Liver (tissue), 8 donors: ENCODE measurements at regions not wholly inside any gene's neighbourhood (a gene's known extent, or its start where the extent isn't known, plus 50 kb on each side); places are given as distances from the start of the nearest gene placed in this dataset.

ENCODE experiments used
- DNase-seq: peaks from one replicate; pipeline ENCODE4 v3.0.0-alpha.2; 2017; ENCODE audit warnings: low spot score
- H3K27ac ChIP-seq, 2 donors: one replicate each; pipeline ENCODE4 v1.7.0; 2013; ENCODE audit warnings: inconsistent platforms in 2 of 2, low read length in 2 of 2, control low read depth in 1 of 2, low read depth in 1 of 2, mild to moderate bottlenecking in 1 of 2
- H3K27me3 ChIP-seq, 4 donors: one replicate each; pipeline versions ENCODE4 v1.6.1 to v1.7.0; 2013; ENCODE audit warnings: low read length in 3 of 4, inconsistent platforms in 1 of 4, mild to moderate bottlenecking in 1 of 4, moderate library complexity in 1 of 4; ENCODE audit not compliant: control insufficient read depth in 4 of 4, insufficient read depth in 4 of 4
- H3K36me3 ChIP-seq, 4 donors: one replicate each; pipeline versions ENCODE4 v1.6.1 to v1.7.0; 2013; ENCODE audit warnings: low read length in 3 of 4, mild to moderate bottlenecking in 3 of 4, low read depth in 1 of 4, moderate library complexity in 1 of 4; ENCODE audit not compliant: control insufficient read depth in 4 of 4, insufficient read depth in 3 of 4
- H3K4me1 ChIP-seq, 4 donors: one replicate each; pipeline versions ENCODE4 v1.6.1 to v1.7.0; 2013; ENCODE audit warnings: low read length in 3 of 4, mild to moderate bottlenecking in 3 of 4, moderate library complexity in 1 of 4; ENCODE audit not compliant: control insufficient read depth in 4 of 4, insufficient read depth in 4 of 4
- H3K4me3 ChIP-seq, 3 donors: one replicate each; pipeline versions ENCODE4 v1.6.1 to v1.7.0; 2013; ENCODE audit warnings: low read length in 3 of 3, control low read depth in 1 of 3, low read depth in 1 of 3, mild to moderate bottlenecking in 1 of 3
- H3K9ac ChIP-seq, 2 donors: one replicate each; pipeline ENCODE4 v1.7.0; 2013; ENCODE audit warnings: low read length in 2 of 2, mild to moderate bottlenecking in 2 of 2, moderate library complexity in 2 of 2, control low read depth in 1 of 2, low read depth in 1 of 2
- H3K9me3 ChIP-seq, 4 donors: one replicate each; pipeline versions ENCODE4 v1.6.1 to v1.7.0; 2013; ENCODE audit warnings: low read length in 3 of 4; ENCODE audit not compliant: control insufficient read depth in 4 of 4
- EGR1 ChIP-seq, 2 donors: IDR thresholded peaks; 2 replicates each; pipeline ENCODE4 v1.6.1; 2016 to 2018; ENCODE audit warnings: antibody characterized with exemption in 2 of 2, low read depth in 2 of 2
- FOXA1 ChIP-seq: IDR thresholded peaks from 2 replicates; pipeline ENCODE4 v1.6.1; 2016; ENCODE audit warnings: antibody characterized with exemption
- FOXA2 ChIP-seq: IDR thresholded peaks from 2 replicates; pipeline ENCODE4 v1.6.1; 2016; ENCODE audit warnings: antibody characterized with exemption
- GABPA ChIP-seq, 2 donors: IDR thresholded peaks in 1 of 2; conservative IDR thresholded peaks in 1 of 2; 2 replicates each; pipeline ENCODE4 v1.6.1; 2016; ENCODE audit warnings: antibody characterized with exemption in 2 of 2, mild to moderate bottlenecking in 1 of 2, moderate library complexity in 1 of 2
- HNF4A ChIP-seq, 2 donors: conservative IDR thresholded peaks; 2 replicates each; pipeline ENCODE4 v1.6.1; 2016; ENCODE audit warnings: antibody characterized with exemption in 2 of 2, mild to moderate bottlenecking in 2 of 2
- HNF4G ChIP-seq: IDR thresholded peaks from 2 replicates; pipeline ENCODE4 v1.6.1; 2016; ENCODE audit warnings: antibody characterized with exemption
- JUND ChIP-seq, 2 donors: IDR thresholded peaks; 2 replicates each; pipeline ENCODE4 v1.6.1; 2016; ENCODE audit warnings: antibody characterized with exemption in 2 of 2
- NR2F2 ChIP-seq: IDR thresholded peaks from 2 replicates; pipeline ENCODE4 v1.6.1; 2016; ENCODE audit warnings: antibody characterized with exemption
- RAD21 ChIP-seq, 2 donors: IDR thresholded peaks; 2 replicates each; pipeline ENCODE4 v1.6.1; 2016; ENCODE audit warnings: antibody characterized with exemption in 2 of 2, mild to moderate bottlenecking in 2 of 2
- RXRA ChIP-seq, 2 donors: IDR thresholded peaks; 2 replicates each; pipeline ENCODE4 v1.6.1; 2017 to 2018; ENCODE audit warnings: antibody characterized with exemption in 2 of 2, mild to moderate bottlenecking in 1 of 2
- SP1 ChIP-seq: IDR thresholded peaks from 2 replicates; pipeline ENCODE4 v1.6.1; 2018; ENCODE audit warnings: antibody characterized with exemption, mild to moderate bottlenecking
- TAF1 ChIP-seq: conservative IDR thresholded peaks from 2 replicates; pipeline ENCODE4 v1.6.1; 2016; ENCODE audit warnings: antibody characterized with exemption, mild to moderate bottlenecking
- YY1 ChIP-seq: IDR thresholded peaks from 2 replicates; pipeline ENCODE4 v1.6.1; 2016; ENCODE audit warnings: antibody characterized with exemption, mild to moderate bottlenecking
- WGBS: extraction: QIAGEN DNeasy Blood & Tissue Kit; methylation state at CpG from one replicate; pipeline ENCODE4 v1.1.7; 2013; 5-methylcytosine and 5-hydroxymethylcytosine counted together
- TF ChIP-seq, protein P1 (sequence below): fragments of 150-350 bp; IDR thresholded peaks from 2 replicates; pipeline ENCODE4 v1.5.1; 2017; ENCODE audit warnings: improper control_type of control experiment, low read depth, low read length; ENCODE audit not compliant: missing input control
- TF ChIP-seq, protein P2 (sequence below): IDR thresholded peaks from 2 replicates; pipeline ENCODE4 v1.6.1; 2016; ENCODE audit warnings: antibody characterized with exemption
- TF ChIP-seq, protein P3 (sequence below): IDR thresholded peaks from 2 replicates; pipeline ENCODE4 v1.6.1; 2016; ENCODE audit warnings: antibody characterized with exemption
- TF ChIP-seq, protein P4 (sequence below): IDR thresholded peaks from 2 replicates; pipeline ENCODE4 v1.6.1; 2016; ENCODE audit warnings: antibody characterized with exemption, mild to moderate bottlenecking
- TF ChIP-seq, protein P5 (sequence below): IDR thresholded peaks from 2 replicates; pipeline ENCODE4 v1.6.1; 2016; ENCODE audit warnings: antibody characterized with exemption
- donor health status: healthy.
- donor health status: healthy.
- donor health status: healthy.
- donor health status: healthy.
- donor health status: healthy.

DNA sequence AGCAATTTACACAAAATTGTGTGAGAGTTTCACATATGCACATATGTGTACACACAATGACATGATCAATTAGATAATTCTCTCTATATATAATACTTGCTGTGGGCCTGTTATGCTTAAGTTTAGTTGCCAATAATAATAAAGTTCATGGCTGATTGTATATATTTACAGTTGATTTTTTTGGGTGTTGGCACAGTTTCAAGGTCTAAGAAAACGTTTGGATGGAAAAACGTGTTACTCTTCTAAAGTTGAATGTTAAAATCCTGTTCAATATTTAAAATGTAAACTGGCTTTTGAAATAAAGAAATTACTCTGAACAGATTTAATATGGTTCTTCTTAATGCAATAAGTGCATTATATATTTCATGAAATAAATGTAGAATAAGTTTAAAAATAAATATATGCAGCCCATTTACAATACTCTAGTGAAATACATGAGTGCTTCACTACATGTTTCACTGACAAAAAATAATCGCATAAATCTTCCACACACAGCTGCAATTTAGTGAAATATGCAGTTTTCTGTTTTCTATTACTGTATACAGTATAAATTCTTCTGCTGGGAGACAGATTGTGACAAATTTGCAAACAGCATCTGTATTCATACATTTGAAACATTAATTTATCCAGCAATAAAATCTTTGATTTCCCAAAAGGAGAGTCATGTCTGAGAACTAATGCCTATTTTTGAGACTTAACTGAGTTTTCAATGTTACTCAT lies 586.9 kb upstream of the KLHL1 start:
- 46% methylated on average over 3 of the region's 3 CpGs for WGBS
- no peaks in the 10 kb centered on the region for H3K36me3 ChIP-seq

DNA sequence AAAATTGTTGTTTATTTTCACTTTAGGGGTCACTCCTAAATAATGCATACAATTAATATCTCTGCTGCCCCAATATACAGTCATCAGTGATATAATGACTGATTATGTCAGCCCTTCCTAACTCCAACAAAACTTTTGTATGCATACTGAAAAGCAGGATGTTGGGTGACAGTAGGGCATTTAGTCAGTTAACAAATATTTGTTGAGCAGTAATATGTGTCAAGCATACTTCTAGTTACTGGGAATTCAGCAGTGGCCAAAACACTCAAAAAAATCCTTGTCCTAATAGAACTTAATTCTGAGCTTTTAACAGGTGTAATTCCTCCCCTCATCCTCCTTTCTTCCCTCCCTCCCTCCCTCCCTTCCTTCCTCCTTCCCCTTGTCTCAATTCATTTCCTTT lies 560.7 kb upstream of the KLHL1 start:
- Histone ChIP-seq H3K9me3 (no peaks in the 10 kb centered on the region), H3K27ac (no peak overlapping the region), H3K36me3 (no peaks in the 10 kb centered on the region), H3K9ac (no peak overlapping the region), H3K4me3 (no peak overlapping the region), H3K4me1 (no peaks in the 10 kb centered on the region), H3K27me3 (no peaks in the 10 kb centered on the region)
- no peak for DNase-seq
- TF ChIP-seq HNF4G (no peak), NR2F2 (no peak), FOXA1 (no peak), RAD21 (IDR thresholded peaks at IDR 0.05) (no peak), TAF1 (no peak), FOXA2 (no peak), EGR1 (IDR thresholded peaks at IDR 0.05; ENCODE audit: low read depth in 2 of 2) (no peak), YY1 (no peak), RXRA (IDR thresholded peaks at IDR 0.05) (no peak), SP1 (no peak), JUND (IDR thresholded peaks at IDR 0.05) (no peak), GABPA (IDR thresholded peaks at IDR 0.05 in 1 of 2, conservative IDR thresholded peaks at IDR 0.05 in 1 of 2) (no peak)
- TF ChIP-seq, protein P1, sequence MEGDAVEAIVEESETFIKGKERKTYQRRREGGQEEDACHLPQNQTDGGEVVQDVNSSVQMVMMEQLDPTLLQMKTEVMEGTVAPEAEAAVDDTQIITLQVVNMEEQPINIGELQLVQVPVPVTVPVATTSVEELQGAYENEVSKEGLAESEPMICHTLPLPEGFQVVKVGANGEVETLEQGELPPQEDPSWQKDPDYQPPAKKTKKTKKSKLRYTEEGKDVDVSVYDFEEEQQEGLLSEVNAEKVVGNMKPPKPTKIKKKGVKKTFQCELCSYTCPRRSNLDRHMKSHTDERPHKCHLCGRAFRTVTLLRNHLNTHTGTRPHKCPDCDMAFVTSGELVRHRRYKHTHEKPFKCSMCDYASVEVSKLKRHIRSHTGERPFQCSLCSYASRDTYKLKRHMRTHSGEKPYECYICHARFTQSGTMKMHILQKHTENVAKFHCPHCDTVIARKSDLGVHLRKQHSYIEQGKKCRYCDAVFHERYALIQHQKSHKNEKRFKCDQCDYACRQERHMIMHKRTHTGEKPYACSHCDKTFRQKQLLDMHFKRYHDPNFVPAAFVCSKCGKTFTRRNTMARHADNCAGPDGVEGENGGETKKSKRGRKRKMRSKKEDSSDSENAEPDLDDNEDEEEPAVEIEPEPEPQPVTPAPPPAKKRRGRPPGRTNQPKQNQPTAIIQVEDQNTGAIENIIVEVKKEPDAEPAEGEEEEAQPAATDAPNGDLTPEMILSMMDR: no peak
- TF ChIP-seq, protein P2, sequence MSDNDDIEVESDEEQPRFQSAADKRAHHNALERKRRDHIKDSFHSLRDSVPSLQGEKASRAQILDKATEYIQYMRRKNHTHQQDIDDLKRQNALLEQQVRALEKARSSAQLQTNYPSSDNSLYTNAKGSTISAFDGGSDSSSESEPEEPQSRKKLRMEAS: no peak
- TF ChIP-seq, protein P3, sequence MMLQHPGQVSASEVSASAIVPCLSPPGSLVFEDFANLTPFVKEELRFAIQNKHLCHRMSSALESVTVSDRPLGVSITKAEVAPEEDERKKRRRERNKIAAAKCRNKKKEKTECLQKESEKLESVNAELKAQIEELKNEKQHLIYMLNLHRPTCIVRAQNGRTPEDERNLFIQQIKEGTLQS: no peak
- TF ChIP-seq, protein P4, sequence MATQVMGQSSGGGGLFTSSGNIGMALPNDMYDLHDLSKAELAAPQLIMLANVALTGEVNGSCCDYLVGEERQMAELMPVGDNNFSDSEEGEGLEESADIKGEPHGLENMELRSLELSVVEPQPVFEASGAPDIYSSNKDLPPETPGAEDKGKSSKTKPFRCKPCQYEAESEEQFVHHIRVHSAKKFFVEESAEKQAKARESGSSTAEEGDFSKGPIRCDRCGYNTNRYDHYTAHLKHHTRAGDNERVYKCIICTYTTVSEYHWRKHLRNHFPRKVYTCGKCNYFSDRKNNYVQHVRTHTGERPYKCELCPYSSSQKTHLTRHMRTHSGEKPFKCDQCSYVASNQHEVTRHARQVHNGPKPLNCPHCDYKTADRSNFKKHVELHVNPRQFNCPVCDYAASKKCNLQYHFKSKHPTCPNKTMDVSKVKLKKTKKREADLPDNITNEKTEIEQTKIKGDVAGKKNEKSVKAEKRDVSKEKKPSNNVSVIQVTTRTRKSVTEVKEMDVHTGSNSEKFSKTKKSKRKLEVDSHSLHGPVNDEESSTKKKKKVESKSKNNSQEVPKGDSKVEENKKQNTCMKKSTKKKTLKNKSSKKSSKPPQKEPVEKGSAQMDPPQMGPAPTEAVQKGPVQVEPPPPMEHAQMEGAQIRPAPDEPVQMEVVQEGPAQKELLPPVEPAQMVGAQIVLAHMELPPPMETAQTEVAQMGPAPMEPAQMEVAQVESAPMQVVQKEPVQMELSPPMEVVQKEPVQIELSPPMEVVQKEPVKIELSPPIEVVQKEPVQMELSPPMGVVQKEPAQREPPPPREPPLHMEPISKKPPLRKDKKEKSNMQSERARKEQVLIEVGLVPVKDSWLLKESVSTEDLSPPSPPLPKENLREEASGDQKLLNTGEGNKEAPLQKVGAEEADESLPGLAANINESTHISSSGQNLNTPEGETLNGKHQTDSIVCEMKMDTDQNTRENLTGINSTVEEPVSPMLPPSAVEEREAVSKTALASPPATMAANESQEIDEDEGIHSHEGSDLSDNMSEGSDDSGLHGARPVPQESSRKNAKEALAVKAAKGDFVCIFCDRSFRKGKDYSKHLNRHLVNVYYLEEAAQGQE: no peak

More for the DNA sequence above, 586.9 kb upstream of the KLHL1 start:
- no peak overlapping the region for H3K9ac ChIP-seq
- TF ChIP-seq, protein P1: no peak
- TF ChIP-seq FOXA1 (no peak), HNF4A (conservative IDR thresholded peaks at IDR 0.05) (no peak), HNF4G (no peak), GABPA (IDR thresholded peaks at IDR 0.05 in 1 of 2, conservative IDR thresholded peaks at IDR 0.05 in 1 of 2) (no peak), RAD21 (IDR thresholded peaks at IDR 0.05) (no peak), JUND (IDR thresholded peaks at IDR 0.05) (no peak), SP1 (no peak), FOXA2 (no peak), YY1 (no peak), NR2F2 (no peak), RXRA (IDR thresholded peaks at IDR 0.05) (no peak), TAF1 (no peak)
- TF ChIP-seq, protein P5, sequence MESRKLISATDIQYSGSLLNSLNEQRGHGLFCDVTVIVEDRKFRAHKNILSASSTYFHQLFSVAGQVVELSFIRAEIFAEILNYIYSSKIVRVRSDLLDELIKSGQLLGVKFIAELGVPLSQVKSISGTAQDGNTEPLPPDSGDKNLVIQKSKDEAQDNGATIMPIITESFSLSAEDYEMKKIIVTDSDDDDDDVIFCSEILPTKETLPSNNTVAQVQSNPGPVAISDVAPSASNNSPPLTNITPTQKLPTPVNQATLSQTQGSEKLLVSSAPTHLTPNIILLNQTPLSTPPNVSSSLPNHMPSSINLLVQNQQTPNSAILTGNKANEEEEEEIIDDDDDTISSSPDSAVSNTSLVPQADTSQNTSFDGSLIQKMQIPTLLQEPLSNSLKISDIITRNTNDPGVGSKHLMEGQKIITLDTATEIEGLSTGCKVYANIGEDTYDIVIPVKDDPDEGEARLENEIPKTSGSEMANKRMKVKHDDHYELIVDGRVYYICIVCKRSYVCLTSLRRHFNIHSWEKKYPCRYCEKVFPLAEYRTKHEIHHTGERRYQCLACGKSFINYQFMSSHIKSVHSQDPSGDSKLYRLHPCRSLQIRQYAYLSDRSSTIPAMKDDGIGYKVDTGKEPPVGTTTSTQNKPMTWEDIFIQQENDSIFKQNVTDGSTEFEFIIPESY: no peak
- TF ChIP-seq, protein P2: no peak
- no peaks in the 10 kb centered on the region for H3K4me1 ChIP-seq
- H3K27ac ChIP-seq: no peak overlapping the region
- no peaks in the 10 kb centered on the region for H3K27me3 ChIP-seq
- H3K9me3 ChIP-seq: no peaks in the 10 kb centered on the region
- H3K4me3 ChIP-seq: no peak overlapping the region
- DNase-seq: no peak
